SU-DHL-6 (cell line): ENCODE measurements at regions not wholly inside any gene's neighbourhood (a gene's known extent, or its start where the extent isn't known, plus 50 kb on each side); places are given as distances from the start of the nearest gene placed in this dataset.

Experiments used
- CTCF ChIP-seq: fragments of 200-600 bp; sonication (generic); IDR thresholded peaks from one replicate; pipeline ENCODE4 v1.5.1; 2017; ENCODE audit warnings: antibody characterized with exemption, mild to moderate bottlenecking, low read length, moderate library complexity; ENCODE audit not compliant: insufficient read depth, poor library complexity, severe bottlenecking
- EZH2phosphoT487 ChIP-seq: fragments of 200-600 bp; sonication (generic), shearing (Covaris generic); conservative IDR thresholded peaks from 2 replicates; pipeline ENCODE4 v1.6.1; 2018; ENCODE audit warnings: mild to moderate bottlenecking, antibody characterized with exemption, low read length, moderate library complexity, mixed read lengths

- no peak for TF ChIP-seq CTCF
- no peak for TF ChIP-seq EZH2phosphoT487
These were observed 167.4 kb downstream of the TOX3 start for GRCh38 chr16:52379551-52379950.
